Vagina (tissue), 2 donors: ENCODE measurements at regions not wholly inside any gene's neighbourhood (a gene's known extent, or its start where the extent isn't known, plus 50 kb on each side); places are given as distances from the start of the nearest gene placed in this dataset.

ENCODE experiments used
- DNase-seq, 2 donors: peaks; one replicate each; pipeline ENCODE4 v3.0.0-alpha.2; 2017; ENCODE audit errors: extremely low spot score in 2 of 2
- H3K27ac ChIP-seq: fragments of 200-600 bp; sonication (generic); one replicate; pipeline ENCODE4 v1.5.1; 2019
- H3K27me3 ChIP-seq: fragments of 200-600 bp; sonication (generic); one replicate; pipeline ENCODE4 v1.5.1; 2019
- H3K36me3 ChIP-seq, 2 donors: fragments of 200-600 bp; sonication (generic); one replicate each; pipeline ENCODE4 v1.5.1; 2017 to 2019
- H3K4me1 ChIP-seq: fragments of 200-600 bp; sonication (generic); one replicate; pipeline ENCODE4 v1.5.1; 2019
- H3K4me3 ChIP-seq, 2 donors: fragments of 200-600 bp; sonication (generic); 1 replicate in 1 of 2; 2 replicates in 1 of 2; pipeline ENCODE4 v1.5.1; 2016 to 2019
- H3K9me3 ChIP-seq: fragments of 200-600 bp; sonication (generic); one replicate; pipeline ENCODE4 v1.5.1; 2019
- POLR2A ChIP-seq, 2 donors: fragments of 450-650 bp; IDR thresholded peaks; one replicate each; pipeline ENCODE4 v1.6.1; 2017; ENCODE audit warnings: antibody characterized with exemption in 2 of 2, mild to moderate bottlenecking in 2 of 2, moderate library complexity in 2 of 2
- POLR2AphosphoS5 ChIP-seq, 2 donors: sonication (generic); formaldehyde crosslinking; IDR thresholded peaks; one replicate each; pipeline ENCODE4 v1.9.0; 2017; ENCODE audit warnings: antibody characterized with exemption in 2 of 2, mild to moderate bottlenecking in 2 of 2, low read depth in 1 of 2; ENCODE audit not compliant: insufficient read depth in 1 of 2
- intact Hi-C: fragments of 100-400 bp; cut with DNase I; formaldehyde crosslinking; loops from one replicate; pipeline ENCODE4 v1.15.1; 2023
- TF ChIP-seq, protein P1 (sequence below), 3 experiments: fragments of 450-650 bp in 2 of 3; fragments of 200-600 bp in 1 of 3; sonication (generic) in 1 of 3; IDR thresholded peaks; one replicate each; pipeline ENCODE4 v1.5.1; 2017 to 2019; ENCODE audit warnings: antibody characterized with exemption in 3 of 3, mild to moderate bottlenecking in 2 of 3, moderate library complexity in 2 of 3

DNA sequence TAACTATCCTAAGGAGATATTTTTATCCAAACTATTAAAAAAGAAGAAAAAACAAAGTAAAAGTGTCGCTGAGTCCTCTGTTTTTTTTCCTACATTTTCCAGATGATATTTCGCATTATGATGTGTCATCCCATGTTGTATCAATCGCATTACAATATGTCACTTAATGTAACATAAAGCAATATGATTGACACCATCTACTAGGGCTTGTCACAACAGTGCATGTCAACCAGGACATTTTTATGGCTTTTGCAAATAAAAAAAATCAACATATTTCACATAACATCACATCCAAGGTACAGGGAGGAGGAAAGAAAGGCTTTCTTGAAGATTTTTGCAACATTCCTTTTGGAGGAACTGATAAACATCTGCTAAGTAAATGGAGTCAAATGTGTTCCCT, 308.9 kb downstream of the ETAA1 start:
- TF ChIP-seq POLR2A (IDR thresholded peaks at IDR 0.05) = no peak
- TF ChIP-seq POLR2AphosphoS5 (IDR thresholded peaks at IDR 0.05; ENCODE audit: insufficient read depth in 1 of 2, low read depth in 1 of 2) = no peak
- TF ChIP-seq, protein P1, sequence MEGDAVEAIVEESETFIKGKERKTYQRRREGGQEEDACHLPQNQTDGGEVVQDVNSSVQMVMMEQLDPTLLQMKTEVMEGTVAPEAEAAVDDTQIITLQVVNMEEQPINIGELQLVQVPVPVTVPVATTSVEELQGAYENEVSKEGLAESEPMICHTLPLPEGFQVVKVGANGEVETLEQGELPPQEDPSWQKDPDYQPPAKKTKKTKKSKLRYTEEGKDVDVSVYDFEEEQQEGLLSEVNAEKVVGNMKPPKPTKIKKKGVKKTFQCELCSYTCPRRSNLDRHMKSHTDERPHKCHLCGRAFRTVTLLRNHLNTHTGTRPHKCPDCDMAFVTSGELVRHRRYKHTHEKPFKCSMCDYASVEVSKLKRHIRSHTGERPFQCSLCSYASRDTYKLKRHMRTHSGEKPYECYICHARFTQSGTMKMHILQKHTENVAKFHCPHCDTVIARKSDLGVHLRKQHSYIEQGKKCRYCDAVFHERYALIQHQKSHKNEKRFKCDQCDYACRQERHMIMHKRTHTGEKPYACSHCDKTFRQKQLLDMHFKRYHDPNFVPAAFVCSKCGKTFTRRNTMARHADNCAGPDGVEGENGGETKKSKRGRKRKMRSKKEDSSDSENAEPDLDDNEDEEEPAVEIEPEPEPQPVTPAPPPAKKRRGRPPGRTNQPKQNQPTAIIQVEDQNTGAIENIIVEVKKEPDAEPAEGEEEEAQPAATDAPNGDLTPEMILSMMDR (IDR thresholded peaks at IDR 0.05) = no peak
- H3K9me3 ChIP-seq = no peaks in the 10 kb centered on the region
- H3K4me1 ChIP-seq = no peaks in the 10 kb centered on the region
- H3K27me3 ChIP-seq = no peaks in the 10 kb centered on the region
- no peak overlapping the region for H3K4me3 ChIP-seq
- no peak for DNase-seq
- no peak overlapping the region for H3K27ac ChIP-seq
- no peaks in the 10 kb centered on the region for H3K36me3 ChIP-seq
- intact Hi-C loops = no loop called here

DNA sequence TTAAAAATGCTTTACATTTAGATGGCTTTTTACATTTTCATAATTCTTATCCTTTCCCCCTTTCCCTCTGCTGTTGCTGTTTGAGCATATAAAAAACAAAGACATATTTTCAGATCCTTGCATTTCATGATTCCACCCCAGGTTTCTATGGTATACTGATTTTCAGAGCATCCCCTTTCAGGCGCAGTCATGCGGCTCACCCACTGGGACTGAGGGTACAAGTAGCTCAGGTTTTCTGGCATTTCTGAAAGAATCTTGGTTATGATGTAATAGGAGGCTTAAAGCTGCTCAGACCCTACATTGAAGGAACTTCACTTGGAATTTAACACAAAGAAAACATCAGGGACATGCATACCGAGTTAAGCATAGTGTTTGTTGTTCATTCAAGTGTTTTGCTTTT, 310.8 kb downstream of the ETAA1 start:
- Histone ChIP-seq H3K4me3 (no peak overlapping the region), H3K9me3 (no peaks in the 10 kb centered on the region), H3K27ac (no peak overlapping the region), H3K27me3 (no peaks in the 10 kb centered on the region), H3K36me3 (no peaks in the 10 kb centered on the region), H3K4me1 (no peaks in the 10 kb centered on the region)
- intact Hi-C loops = no loop called here
- DNase-seq = no peak
- TF ChIP-seq POLR2AphosphoS5 (IDR thresholded peaks at IDR 0.05; ENCODE audit: insufficient read depth in 1 of 2, low read depth in 1 of 2) (no peak), POLR2A (IDR thresholded peaks at IDR 0.05) (no peak)
- TF ChIP-seq, protein P1 (IDR thresholded peaks at IDR 0.05) = no peak

DNA sequence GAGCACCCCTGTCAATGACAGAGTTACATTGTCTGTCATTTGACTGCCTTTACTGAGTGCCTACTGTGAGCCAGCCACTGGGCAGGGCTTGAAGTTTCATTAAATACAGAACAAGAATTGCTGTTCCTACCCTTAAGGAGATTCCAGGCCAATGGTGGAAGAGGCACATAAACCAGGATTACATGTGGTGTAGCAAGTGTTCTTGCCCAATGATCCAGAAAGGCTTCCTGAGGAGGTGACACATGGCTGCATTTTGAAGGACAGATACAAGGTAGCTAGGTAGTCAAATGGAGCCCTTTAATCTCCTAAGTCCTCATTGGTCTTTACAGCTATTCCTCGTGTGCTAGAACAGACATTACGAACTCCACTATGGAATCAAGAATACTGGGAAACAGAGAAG, 312.7 kb downstream of the ETAA1 start:
- intact Hi-C loops = no loop called here
- Histone ChIP-seq H3K9me3 (no peaks in the 10 kb centered on the region), H3K36me3 (no peaks in the 10 kb centered on the region), H3K4me1 (no peaks in the 10 kb centered on the region), H3K27me3 (no peaks in the 10 kb centered on the region), H3K27ac (no peak overlapping the region), H3K4me3 (no peak overlapping the region)
- TF ChIP-seq, protein P1 (IDR thresholded peaks at IDR 0.05) = no peak
- TF ChIP-seq POLR2AphosphoS5 (IDR thresholded peaks at IDR 0.05; ENCODE audit: insufficient read depth in 1 of 2, low read depth in 1 of 2) (no peak), POLR2A (IDR thresholded peaks at IDR 0.05) (no peak)
- no peak for DNase-seq

DNA sequence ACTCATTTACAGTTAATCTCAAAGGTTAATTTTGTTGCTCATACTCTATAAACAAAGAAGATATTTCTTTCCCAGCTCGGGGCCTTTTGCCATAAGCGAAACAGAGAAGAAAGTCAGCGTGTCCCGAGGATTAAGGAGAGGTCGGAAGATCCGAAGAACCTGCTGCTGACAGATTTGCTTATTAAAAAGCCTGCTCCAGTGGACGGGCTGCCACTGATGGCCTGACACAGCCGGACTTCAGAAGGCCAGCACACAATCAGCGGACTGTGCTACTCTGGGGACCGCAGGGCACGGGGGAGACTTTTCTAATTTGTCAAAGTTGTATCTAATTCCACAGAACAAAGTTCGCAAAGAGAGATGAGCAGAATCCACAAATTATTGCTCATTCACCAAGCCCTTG, 315.4 kb downstream of the ETAA1 start:
- Histone ChIP-seq H3K27me3 (no peaks in the 10 kb centered on the region), H3K27ac (no peak overlapping the region), H3K9me3 (no peaks in the 10 kb centered on the region), H3K4me3 (peak overlapping the region in 1 of 2 donors; percentile 13), H3K4me1 (no peaks in the 10 kb centered on the region), H3K36me3 (no peaks in the 10 kb centered on the region)
- TF ChIP-seq, protein P1 (IDR thresholded peaks at IDR 0.05) = no peak
- TF ChIP-seq POLR2AphosphoS5 (IDR thresholded peaks at IDR 0.05; ENCODE audit: insufficient read depth in 1 of 2, low read depth in 1 of 2) (no peak), POLR2A (IDR thresholded peaks at IDR 0.05) (no peak)
- intact Hi-C loops = no loop called here
- DNase-seq = no peak

- H3K9me3 ChIP-seq = no peaks in the 10 kb centered on the region
- H3K4me3 ChIP-seq = no peak overlapping the region
- intact Hi-C loops = no loop called here
- DNase-seq = no peak
- no peaks in the 10 kb centered on the region for H3K4me1 ChIP-seq
- H3K27ac ChIP-seq = no peak overlapping the region
- no peaks in the 10 kb centered on the region for H3K36me3 ChIP-seq
- H3K27me3 ChIP-seq = no peaks in the 10 kb centered on the region
- no peak for TF ChIP-seq POLR2AphosphoS5 (IDR thresholded peaks at IDR 0.05; ENCODE audit: insufficient read depth in 1 of 2, low read depth in 1 of 2)
- no peak for TF ChIP-seq POLR2A (IDR thresholded peaks at IDR 0.05)
- TF ChIP-seq, protein P1 (IDR thresholded peaks at IDR 0.05) = no peak
These were observed 316.2 kb downstream of the ETAA1 start for GRCh38 chr2:67713376-67713775.
